G401.6 (cell line): ENCODE measurements at regions not wholly inside any gene's neighbourhood (a gene's known extent, or its start where the extent isn't known, plus 50 kb on each side); places are given as distances from the start of the nearest gene placed in this dataset.
"Not testable (repeated sequence)": the region's sequence is repeated elsewhere in the genome, so short reads cannot be mapped to it uniquely, and the experiment has no call there.

Experiments
- FAIRE-seq: peaks from 2 replicates; lab custom pipeline; 2012; peaks lifted over from hg19 to GRCh38; lab: Jason Lieb, UNC

DNA sequence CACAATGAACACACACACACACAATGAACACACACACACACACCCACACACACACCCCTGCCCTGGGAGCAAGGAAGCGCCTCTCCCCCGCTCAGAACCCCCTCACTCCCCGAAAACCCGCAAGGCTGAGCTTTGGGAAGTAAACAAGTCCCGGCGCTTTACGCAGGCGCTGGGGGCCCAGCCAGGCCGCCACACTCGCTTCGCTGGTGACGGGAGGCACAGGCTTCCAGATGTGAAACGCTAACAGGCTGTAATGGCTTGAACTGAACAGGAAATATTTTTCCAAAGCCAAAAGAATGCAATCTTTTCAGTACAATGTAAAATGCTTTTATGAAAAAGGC, 122.7 kb upstream of the IGF1R start:
- no peak for FAIRE-seq

DNA sequence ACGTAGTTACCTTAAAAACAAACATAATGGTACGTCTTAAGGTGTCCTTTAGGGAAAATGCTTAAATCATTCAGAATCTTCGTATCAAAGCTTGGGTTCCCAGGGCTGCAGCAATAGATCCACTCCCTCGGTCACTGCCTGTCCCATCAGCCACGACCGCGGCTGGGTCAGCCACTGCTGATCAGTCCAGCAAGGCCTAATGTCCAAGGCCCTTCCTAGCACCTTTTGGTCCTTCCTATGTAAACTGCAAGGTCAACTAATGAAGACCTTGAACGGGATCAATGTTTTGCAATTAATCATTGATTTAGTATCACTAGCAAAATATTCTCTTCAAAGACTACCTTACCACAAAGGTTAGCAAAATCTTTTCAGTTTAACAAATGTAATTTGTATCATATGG, 122.2 kb upstream of the IGF1R start:
- no peak for FAIRE-seq

DNA sequence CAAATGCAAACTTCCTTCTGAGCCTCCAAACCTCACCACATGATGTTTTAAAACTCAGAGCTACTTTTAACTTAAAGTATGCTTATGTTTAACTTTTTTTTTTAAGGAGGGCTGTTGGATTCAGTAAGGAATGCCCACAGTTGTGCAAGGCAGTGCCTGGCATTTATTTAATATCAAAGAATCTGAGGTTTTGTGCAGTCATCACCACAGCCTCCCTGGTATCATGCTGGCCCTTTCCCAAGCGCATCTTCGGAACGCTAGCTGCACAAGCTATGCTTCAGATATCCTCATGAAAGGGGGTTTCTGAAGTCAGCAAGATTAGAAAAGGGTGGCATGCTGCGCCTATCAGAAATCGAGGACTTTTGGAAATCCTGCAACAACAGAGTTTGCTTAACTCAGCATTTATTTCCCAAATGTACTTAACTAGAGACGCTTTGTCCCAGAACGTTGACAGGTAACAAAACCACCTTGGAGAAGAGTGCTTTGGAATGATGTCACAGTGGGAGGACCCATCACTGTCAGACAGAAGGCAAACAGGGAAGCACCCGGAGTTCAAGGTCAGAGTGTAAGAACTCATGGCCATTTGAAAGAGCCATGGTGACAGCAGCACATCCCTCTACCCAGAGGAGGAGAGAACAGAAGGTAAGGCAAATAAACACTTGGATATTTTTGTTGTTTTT, 120.2 kb upstream of the IGF1R start:
- no peak for FAIRE-seq

DNA sequence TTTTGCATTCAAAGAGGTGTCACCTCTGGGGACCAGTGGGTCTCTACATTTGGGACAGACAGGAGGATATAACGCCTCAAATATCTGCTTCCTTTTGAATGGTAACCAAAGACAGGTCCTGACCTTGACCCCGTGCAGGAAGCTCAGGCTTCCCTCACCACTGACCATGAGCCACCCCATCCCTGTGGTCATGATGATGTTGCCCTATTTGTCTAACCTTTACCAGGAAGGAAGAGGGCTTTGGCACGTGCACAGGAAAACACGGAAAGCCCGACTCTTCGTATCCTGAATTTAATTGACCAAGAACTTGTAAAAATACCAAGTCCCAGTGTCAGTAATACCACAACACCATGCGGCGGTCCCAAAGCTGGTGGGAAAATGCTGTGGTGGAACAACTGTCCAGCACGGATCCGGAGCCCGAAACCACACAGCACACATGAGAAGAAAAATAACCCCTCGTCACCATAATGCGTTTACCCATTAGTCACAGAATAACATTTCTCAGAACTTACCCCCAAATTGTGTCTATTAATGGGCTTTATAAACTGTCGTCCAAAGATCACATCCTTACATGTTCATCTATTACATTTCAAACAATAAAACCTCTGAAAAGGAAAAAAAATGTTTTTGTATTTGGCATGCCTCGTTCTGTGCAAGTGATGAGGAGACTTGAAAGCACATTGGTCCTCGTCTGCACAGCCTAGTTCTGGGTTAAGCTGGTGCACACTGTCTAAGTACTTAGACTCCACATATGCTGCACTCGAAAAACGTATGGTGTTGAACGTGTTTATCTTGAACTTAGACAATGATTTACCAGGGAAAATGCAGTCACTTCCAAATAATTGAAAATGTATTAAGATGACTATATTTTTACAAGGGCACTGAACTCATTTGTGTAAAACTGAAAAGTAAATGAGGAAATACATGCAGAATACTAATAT, 118.9 kb upstream of the IGF1R start:
- FAIRE-seq, result no peak

DNA sequence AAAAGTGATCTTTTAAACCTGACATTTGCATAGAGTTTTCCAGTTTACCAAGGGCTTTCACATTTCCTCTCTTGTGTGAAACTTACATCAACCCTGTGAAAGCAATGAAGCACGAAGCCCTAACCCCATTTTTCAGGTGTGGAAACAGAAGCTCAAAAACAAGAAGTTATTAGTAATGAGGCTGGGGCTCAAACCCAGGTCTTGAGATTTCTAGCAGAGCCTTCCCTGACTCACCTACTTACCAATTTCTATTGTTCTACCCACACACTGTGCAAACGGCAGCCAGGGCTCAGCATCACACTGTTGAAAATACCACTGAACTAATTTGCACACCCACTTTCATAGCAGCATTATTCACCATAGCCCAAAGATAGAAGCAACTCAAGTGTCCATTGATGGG, 117.8 kb upstream of the IGF1R start:
- FAIRE-seq, result no peak

DNA sequence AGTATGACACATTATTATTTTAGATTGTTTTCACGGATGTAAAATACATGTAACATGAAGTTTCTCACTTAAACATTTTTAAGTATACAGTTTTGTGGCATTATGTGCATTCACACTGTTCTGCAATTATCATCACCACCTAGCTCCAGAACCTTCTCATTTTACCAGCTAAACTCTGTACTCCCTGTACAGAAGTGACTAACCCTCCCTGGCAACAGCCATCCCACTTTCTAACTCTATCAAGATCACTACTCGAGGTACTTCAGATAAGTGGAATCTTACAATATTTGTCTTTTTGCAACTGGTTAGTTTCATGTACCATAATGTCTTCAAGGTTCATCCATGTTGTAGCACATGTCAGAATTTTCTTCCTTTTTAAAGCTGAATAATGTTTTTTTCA, 116.3 kb upstream of the IGF1R start:
- no peak for FAIRE-seq

DNA sequence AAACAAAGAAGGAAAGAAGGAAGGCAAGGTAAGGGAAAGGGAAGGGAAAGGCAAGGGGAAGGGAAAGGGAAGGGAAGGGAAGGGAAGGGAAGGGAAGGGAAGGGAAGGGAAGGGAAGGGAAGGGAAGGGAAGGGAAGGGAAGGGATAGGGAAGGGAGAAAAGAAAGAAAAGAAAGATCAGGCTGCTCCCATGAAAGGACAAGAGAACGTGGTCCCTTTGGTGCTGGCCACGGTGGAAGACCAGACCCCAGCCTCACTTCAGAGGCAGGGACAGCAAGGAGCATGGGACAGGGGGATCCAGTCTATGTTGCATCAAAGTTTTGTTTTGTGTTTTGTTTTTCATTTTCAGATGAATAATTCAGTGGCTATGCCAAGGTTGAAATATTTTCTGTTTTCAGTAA, 111.4 kb upstream of the IGF1R start:
- FAIRE-seq, result no peak

DNA sequence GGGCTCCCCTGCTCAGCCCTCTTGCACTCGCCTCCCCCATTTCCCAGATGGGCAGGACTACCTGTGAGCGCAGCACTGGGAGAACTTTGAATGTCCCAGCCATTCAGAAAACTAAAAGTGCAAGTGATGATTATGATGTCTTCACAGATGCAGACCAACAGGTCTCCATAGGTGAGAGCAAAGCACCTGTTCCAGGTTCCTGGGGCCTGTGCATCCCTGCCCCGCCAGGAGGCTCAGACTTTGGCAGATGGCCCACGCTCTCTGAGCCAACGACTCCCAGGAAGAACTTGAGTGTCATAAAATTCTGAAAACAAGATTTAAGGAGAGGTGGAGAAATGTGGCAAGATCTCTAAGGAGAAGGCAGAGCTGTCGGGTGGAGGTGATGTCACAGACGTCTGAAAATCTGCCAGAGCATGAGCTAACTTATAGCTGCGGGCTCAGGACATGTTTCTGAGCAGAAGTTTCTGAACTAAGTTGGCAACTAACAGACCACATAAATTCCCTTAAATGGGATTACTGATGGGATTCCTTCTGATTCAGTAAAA, 110.8 kb upstream of the IGF1R start:
- FAIRE-seq, result no peak

DNA sequence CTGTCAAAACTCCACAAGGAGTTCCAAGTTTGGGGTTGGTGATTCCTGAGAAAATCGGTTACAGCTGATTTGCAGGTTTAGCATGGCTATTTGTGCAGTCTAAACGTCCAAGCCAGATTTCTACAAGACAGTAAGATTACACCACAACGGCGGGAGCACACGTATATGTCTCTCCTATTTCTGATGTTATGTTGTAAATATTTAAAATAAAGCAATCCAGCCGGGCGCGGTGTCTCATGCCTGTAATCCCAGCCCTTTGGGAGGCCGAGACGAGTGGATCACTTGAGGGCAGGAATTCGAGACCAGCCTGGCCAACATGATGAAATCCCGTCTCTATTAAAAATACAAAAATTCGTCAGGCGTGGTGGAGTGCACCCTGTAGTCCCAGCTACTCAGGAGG, 106.8 kb upstream of the IGF1R start:
- no peak for FAIRE-seq

DNA sequence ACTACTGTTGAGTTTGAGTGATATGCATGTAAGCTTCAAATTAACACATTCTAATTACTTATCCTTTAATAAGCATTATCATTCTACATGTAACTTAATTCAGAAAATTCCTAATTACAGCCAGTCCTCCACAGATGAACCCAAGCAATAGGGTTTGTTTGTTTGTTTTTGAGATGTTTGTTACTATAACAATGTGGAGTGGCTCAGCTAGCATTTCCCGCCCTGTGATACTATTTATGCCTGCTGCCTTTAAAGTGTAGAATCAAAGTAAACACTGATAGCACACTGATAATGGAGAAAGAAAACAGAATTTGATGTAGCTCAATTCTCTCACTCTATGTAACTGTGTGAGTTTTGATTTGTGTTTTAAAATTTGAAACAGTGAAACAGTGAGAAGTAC, 105.1 kb upstream of the IGF1R start:
- FAIRE-seq, result no peak

DNA sequence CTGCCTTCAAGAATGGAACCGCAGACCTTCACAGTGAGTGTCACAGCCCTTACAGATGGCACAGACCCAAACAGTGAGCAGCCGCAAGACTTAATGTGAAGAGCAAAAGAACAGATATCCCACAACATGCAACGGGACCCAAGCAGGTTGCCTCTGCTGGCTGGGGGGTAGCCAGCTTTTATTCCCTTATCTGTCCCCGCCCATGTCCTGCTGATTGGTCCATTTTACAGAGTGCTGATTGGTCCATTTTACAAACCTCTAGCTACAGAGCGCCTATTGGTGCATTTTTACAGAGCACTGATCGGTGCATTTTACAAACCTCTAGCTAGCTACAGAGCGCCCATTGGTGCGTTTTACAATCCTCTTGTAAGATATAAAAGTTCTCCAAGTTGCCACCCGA, 102.0 kb upstream of the IGF1R start:
- FAIRE-seq, result no peak

DNA sequence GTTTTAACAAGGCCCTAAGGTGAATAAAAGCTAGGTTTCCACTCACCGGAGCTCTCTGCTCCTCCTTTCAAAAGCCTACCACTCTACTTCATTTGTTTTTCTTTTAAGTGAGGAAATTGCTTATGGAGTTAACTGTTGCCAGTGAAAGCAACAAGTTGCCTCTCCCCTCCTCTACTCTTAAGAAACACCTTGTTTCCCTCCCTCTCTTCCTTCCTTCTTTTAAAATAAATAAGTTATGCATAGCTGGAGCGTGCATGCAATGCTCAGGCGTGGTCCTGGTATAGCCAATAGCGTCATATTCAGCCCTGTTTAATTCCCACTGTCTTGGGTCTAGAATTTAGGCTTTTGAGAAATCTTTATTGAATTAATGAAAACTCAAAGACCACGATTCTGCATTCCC, 101.1 kb upstream of the IGF1R start:
- FAIRE-seq, result no peak

DNA sequence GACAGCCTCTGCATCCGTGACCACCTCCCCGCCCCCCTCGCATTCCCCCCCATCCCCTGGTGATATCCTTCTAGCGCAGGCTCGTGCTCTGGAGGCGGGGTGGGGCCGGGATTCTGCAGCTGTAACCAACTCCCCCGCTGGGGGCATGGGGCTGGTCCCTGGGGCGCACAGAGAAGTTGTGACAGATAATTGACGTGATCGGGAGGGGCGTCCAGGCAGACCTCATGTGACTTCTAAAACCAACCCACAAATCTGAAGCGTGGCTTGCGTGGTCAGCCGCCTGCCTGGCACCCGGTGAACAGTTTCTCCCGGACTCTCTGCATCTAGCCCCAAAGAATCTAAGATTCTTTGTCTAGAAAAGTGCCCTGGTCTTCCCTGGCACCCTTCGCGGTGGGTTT, 100.6 kb upstream of the IGF1R start:
- no peak for FAIRE-seq

DNA sequence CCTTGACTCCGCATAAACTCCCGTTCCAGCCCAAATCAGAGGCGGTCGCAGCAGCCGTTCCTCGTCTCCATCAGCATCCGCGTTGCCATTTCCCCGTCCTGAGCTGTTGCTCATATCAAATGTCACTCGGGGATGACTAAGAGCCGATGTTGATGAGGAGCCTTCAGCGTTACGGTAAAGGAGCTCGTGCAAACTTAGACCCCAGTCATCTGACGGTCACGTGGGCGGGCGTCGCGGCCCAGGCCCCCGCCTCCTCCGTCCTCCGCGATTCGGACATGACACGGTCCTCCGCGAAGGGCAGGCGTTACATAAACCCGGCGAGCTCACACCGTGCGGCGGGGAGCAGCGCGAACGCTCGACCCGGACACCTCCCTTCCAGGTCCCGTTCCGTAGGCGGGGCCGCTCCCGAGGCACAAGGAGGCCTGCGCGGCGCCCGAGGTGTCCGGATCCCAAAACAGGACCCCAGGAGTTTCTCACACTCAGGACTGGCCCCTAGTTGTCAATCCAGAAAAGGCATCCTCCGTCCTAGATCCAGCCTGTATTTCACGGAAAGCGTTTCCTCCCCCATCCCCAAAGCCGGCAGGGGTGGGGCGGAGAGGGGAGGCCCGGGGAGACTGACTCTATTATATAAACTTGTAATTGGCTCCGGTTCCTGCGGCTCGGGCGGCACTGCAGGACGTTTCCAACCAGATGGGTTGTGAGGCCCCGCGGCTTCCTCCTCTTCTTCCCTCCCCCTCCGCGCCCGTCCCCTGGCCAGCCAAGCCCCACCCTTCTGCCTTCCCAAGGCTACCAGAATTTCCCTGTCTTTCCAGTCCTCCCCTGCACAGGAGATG, 100.0 kb upstream of the IGF1R start:
- peak; percentile 92 for FAIRE-seq

DNA sequence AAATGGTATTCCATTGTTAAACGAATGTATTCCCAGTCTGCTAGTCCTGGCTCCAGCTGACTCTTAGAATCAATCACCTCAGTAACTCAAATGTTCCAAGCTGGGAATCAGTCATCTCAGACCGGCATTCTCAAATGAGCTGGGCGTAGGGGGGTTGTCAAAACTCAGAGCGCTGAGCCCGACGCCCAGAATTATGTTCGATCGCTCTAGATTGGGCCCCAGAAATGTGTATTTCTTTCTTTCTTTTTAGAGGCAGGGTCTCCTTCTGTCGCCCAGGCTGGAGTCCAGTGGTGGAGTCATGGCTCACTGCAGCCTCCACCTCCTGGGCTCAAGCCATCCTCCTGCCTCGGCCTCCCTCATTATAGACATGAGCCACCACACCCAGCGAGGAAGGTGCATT, 99.3 kb upstream of the IGF1R start:
- no peak for FAIRE-seq

DNA sequence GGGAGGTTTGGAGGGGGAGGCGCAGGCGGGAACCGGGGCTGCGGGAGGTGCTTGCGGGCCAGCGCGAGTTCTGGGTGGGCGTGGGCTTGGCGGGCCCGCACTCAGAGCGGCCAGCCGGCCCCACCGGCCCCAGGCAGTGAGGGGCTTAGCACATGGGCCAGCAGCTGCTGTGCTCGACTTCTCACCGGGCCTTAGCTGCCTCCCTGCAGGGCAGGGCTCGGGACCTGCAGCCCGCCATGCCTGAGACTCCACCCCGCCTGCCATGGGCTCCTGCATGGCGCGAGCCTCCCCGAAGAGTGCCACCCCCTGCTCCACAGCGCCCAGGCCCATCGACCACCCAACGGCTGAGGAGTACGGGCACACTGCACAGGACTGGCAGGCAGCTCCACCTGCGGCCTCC, 98.6 kb upstream of the IGF1R start:
- FAIRE-seq, result no peak

DNA sequence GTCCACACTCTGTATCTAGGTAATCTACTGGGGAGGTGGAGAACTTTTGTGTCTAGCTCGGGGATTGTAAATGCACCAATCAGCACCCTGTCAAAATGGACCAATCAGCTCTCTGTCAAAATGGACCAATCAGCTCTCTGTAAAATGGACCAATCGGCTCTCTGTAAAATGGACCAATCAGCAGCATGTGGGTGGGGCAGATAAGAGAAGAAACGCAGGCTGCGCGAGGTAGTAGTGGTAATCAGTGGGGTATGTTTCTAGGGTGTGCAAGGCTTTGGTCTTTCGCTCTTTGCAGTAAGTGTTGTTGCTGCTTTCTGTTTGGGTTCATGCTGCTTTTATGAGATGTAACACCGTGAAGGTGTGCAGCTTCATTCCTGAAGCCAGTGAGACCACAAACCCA, 98.0 kb upstream of the IGF1R start:
- not testable (repeated sequence) for FAIRE-seq

DNA sequence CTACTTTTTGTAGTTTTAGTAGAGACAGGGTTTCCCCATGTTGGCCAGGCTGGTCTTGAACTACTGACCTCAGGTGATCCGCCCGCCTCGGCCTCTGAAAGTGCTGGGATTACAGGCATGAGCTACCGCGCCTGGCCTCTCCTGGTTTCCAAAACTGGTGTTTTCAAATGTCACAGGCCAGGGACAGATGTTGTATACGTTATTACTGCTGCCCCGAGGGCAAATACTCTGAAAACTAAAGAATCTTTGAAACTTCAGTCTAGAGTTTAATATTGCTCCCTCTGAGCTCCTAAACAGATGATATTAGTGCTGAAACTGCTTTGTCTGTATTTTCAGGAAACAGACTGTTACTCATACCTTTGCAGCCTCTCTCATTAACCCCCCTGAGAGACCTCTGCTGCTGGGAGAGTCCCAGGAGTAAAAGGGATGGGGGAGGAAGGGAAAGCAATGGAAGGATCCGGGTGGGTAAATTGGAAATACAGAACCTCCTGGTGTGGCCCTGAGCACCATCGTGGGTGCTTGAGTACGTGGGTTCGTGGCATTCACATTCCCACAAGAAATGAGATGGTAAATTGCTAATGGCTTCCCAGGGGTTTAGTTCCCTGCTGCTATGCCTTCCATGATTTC, 96.3 kb upstream of the IGF1R start:
- FAIRE-seq, result peak; percentile 44

DNA sequence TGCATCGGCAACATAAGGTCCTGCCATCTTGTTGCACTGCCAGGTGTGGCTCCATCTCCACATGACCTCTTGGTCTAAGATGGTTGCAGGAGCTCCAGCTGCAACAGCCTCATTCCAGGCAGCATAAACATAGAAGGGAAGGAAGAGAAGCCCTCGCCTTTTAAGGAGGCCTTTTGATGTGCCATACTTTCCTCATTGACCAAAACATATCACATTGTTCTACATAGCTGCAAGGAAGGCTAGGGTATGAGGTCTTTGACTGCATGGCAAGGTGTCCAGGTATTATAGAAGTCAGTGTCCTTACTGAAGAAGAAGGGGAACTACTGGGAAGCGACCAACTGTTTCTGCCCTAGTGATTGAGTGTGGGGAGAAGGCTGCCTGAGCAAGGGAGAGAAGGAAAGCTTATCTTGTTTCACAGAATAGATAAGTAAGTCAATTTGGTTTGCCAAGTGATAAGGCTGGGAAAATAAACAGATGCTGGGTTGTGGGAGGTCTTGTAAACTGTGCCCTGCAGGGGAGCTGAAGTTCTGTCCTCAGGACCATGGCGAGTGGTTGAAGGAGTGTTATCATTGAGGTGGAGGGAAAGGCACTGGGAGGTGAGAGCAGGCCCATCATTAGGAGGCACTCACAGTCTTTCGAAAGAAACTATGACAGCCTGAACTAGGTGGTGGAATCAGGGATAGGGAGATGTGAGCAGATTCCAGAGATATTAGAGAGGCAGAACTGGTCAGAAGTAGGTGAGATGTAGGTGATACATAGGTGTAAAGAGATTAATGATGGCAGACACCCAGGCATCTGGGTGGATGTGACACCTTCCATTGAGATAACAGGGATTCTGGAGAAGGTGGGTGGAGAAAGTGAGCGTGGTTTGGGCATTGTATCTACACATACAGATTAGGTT, 93.8 kb upstream of the IGF1R start:
- FAIRE-seq, result no peak

DNA sequence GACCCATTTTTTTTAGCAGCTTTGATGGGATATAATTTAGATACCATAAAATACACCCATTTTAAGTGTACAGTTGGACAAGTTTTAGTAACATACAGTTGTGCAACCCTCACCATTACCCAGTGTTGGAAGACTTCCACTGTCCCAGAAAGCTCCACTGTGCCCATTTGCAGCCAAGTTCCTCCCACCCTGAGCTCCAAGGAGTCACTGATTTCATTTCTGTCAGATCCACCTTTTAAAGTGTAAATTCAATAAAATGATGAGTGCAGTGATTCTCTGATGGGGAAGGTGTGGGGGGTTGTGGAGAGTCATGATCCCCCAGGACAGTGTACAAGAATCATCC, 93.2 kb upstream of the IGF1R start:
- FAIRE-seq, result no peak

DNA sequence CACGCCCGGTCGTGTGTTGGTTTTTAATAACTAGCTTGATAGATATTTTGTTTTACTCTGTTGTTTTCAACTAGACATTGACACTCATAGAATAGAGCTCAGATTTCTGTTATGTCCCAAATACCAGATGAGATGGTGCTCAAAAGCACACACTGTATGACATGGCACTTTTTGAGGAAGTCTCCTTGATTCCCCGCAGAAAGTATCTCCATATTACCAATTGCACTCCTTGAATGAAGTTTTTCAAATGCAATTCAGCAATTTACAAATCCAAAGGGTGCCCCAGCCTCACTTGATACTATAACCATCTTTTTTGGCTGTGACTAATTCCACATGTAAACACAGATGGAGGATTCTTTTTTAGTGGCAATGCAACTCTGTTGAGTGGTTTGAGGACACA, 92.0 kb upstream of the IGF1R start:
- FAIRE-seq, result no peak
